ENCODE measurements at regions not wholly inside any gene's neighbourhood (a gene's known extent, or its start where the extent isn't known, plus 50 kb on each side); places are given as distances from the start of the nearest gene placed in this dataset.

DNA sequence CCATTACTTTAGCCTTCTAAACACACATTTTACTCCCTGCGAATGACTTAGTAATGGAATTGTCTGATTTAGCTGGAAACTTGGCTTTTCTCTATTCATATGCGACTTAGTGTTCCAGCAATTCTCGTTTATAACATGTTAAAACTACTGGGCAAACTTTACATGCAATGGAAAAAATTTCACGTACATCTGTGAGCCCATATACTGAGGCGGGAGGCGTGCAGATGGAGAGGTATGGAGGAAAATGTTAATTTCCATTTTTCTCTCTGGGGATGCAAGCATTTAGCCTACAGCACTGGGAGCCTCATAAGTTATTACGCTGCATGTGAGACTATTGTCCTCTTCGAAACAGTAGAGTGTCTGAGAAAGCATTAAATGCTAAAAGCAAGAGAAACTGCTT is 591.5 kb upstream of the ANKRD30A start:
- ChIA-PET RAD21 (ENCODE audit: low non-redundant PET in 1 of 2, low total read pairs in 2 of 2, uncharacterized antibody in 2 of 2, unreplicated experiment in 2 of 2) (no interaction called here), CTCF (no interaction called here), POLR2A (no interaction called here)
- Histone ChIP-seq H3K36me3 (ENCODE audit: control insufficient read depth in 1 of 2, insufficient read depth in 2 of 2, low read length in 2 of 2) (no peaks in the 10 kb centered on the region), H3K4me2 (ENCODE audit: low read length) (no peak overlapping the region), H3K4me1 (ENCODE audit: control insufficient read depth in 1 of 2, insufficient read depth in 2 of 2, low read length in 2 of 2) (no peaks in the 10 kb centered on the region), H4K20me1 (ENCODE audit: insufficient read depth) (no peaks in the 10 kb centered on the region), H3K4me3 (replicated peaks in 1 of 2; ENCODE audit: low read depth in 1 of 2, low read length in 2 of 2) (no peak overlapping the region), H3K9me3 (ENCODE audit: control insufficient read depth in 1 of 2, insufficient read depth in 1 of 2, low read depth in 1 of 2, low read length in 2 of 2) (peaks cover 12 to 15% of the 10 kb centered on the region in 2 experiments; a peak in 3 of 4 replicates), H3K27me3 (ENCODE audit: insufficient read depth, low read length) (no peaks in the 10 kb centered on the region), H2AFZ (ENCODE audit: low read depth, low read length, poor library complexity, severe bottlenecking) (no peak overlapping the region), H3K9me2 (ENCODE audit: insufficient read depth) (no peaks in the 10 kb centered on the region), H3K79me2 (ENCODE audit: insufficient read depth, low read length) (no peaks in the 10 kb centered on the region), H3K9ac (ENCODE audit: low read length) (no peak overlapping the region), H3K27ac (ENCODE audit: low read depth, low read length) (no peak overlapping the region)
- DNase-seq (ENCODE audit: low read depth, low spot score) (no peak), ATAC-seq (no peak)
- no TSS peak for BruUV-seq (replicated peaks)
- intact Hi-C loops (cut with micrococcal nuclease), result no loop called here
- TF ChIP-seq EGR1 (IDR thresholded peaks at IDR 0.05; ENCODE audit: low read depth) (no peak), MAX (IDR thresholded peaks at IDR 0.05) (no peak), EZH2 (IDR thresholded peaks at IDR 0.05) (no peak), ZNF274 (IDR thresholded peaks at IDR 0.05; ENCODE audit: low read depth, low read length) (no peak), REST (IDR thresholded peaks at IDR 0.05; ENCODE audit: low read depth) (no peak), FOSL1 (IDR thresholded peaks at IDR 0.05; ENCODE audit: low read depth) (no peak), ELF1 (IDR thresholded peaks at IDR 0.05; ENCODE audit: borderline replicate concordance, low read depth) (no peak), TCF7L2 (IDR thresholded peaks at IDR 0.05; ENCODE audit: borderline replicate concordance, extremely low read depth, insufficient read depth, insufficient read length) (no peak), SRF (IDR thresholded peaks at IDR 0.05; ENCODE audit: low read depth) (no peak), EZH2phosphoT487 (IDR thresholded peaks at IDR 0.05; ENCODE audit: borderline replicate concordance) (no peak), JUND (IDR thresholded peaks at IDR 0.05) (no peak), SIN3A (IDR thresholded peaks at IDR 0.05; ENCODE audit: low read depth) (no peak), POLR2AphosphoS5 (IDR thresholded peaks at IDR 0.05; ENCODE audit: low read depth, low read length) (no peak), POLR2A (IDR thresholded peaks at IDR 0.05; ENCODE audit: borderline replicate concordance, extremely low read depth, insufficient read depth, insufficient read length) (no peak), CBX3 (IDR thresholded peaks at IDR 0.05; ENCODE audit: low read depth) (no peak)
- TF ChIP-seq, protein P1, sequence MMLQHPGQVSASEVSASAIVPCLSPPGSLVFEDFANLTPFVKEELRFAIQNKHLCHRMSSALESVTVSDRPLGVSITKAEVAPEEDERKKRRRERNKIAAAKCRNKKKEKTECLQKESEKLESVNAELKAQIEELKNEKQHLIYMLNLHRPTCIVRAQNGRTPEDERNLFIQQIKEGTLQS (IDR thresholded peaks at IDR 0.05), result no peak
